Ovary (tissue), 7 donors: ENCODE measurements at regions not wholly inside any gene's neighbourhood (a gene's known extent, or its start where the extent isn't known, plus 50 kb on each side); places are given as distances from the start of the nearest gene placed in this dataset.
A peak's percentile ranks its signal among the peaks of the same experiment; 100 is the strongest.

Experiments used
- DNase-seq, 5 donors: peaks; one replicate each; pipeline ENCODE4 v3.0.0-alpha.2; 2019 to 2020
- H3K27ac ChIP-seq, 2 donors: fragments of 200-600 bp; one replicate each; pipeline versions ENCODE4 v1.5.1 to v1.8.0; 2019 to 2022
- H3K27me3 ChIP-seq: fragments of 200-600 bp; one replicate; pipeline ENCODE4 v1.8.0; 2022
- H3K36me3 ChIP-seq: fragments of 200-600 bp; sonication (generic); one replicate; pipeline ENCODE4 v1.5.1; 2019
- H3K4me1 ChIP-seq: one replicate; pipeline ENCODE4 v1.8.1; 2013; ENCODE audit warnings: mild to moderate bottlenecking, moderate library complexity; ENCODE audit not compliant: insufficient read depth
- H3K4me3 ChIP-seq: fragments of 200-600 bp; sonication (generic); one replicate; pipeline ENCODE4 v1.5.1; 2017
- H3K9me3 ChIP-seq, 2 donors: fragments of 200-600 bp in 1 of 2; sonication (generic) in 1 of 2; one replicate each; pipeline versions ENCODE4 v1.5.1 to v1.8.1; 2013 to 2019; ENCODE audit warnings: mild to moderate bottlenecking in 1 of 2, moderate library complexity in 1 of 2
- EP300 ChIP-seq: sonication (generic); formaldehyde crosslinking; IDR thresholded peaks from one replicate; pipeline ENCODE4 v1.6.1; 2017; ENCODE audit warnings: antibody characterized with exemption
- POLR2A ChIP-seq: fragments of 450-650 bp; IDR thresholded peaks from one replicate; pipeline ENCODE4 v1.6.1; 2017; ENCODE audit warnings: antibody characterized with exemption, mild to moderate bottlenecking, moderate library complexity
- WGBS, 3 donors: extraction: QIAGEN DNeasy Blood & Tissue Kit in 1 of 3; methylation state at CpG; one replicate each; pipeline versions ENCODE4 v1.1.5 to v1.1.7; 2013 to 2017; 5-methylcytosine and 5-hydroxymethylcytosine counted together
- intact Hi-C, 4 donors: fragments of 100-400 bp; cut with DNase I; formaldehyde crosslinking; loops; one replicate each; pipeline versions ENCODE4 v1.11.0 to v1.15.1; 2022 to 2023
- TF ChIP-seq, protein P1 (sequence below), 3 donors: fragments of 450-650 bp in 2 of 3; fragments of 200-600 bp in 1 of 3; IDR thresholded peaks; one replicate each; pipeline versions ENCODE4 v1.5.1 to v1.8.0; 2016 to 2022; ENCODE audit warnings: antibody characterized with exemption in 3 of 3, mild to moderate bottlenecking in 1 of 3
- donor health status: DM: no; HTN: no; CAD: no; lungs with moderate emphysema.
- donor health status: DM: no; HTN: no; CAD: no.
- donor health status: Bipolar disorder and iron deficiency.
- donor health status: DM: no; HTN: no; CAD: no.
- donor health status: DM: yes; HTN: yes; CAD: no.

DNA sequence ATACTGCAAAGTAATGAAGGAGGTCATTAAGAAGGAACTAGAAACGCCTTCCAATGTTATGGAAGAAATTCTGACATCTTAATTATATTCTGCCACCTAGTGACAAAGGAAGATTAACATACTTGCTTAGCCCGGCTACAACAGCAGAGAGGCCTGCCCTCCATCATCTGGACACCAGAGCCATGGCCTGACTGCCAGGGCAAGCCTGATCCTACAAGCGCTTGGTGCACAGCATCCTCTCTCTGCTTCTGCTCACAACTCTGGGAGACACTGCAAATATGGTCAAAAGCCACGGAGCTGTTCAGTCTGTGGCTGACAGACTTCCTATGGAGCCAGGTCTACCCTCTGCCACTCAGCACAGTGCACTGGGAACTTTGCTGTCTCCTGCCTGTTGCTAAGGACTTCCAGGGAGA lies 87.3 kb upstream of the SLC44A1 start:
- 5 to 8% (median 5%) methylated on average over 4 of the region's 4 CpGs for whole genome bisulfite sequencing, 3 donors
- intact Hi-C loops = loop anchor here (5.0 to 10.0 kb wide), 6 partner anchors 182 to 295 kb away; partner anchors contain the start of gene ABCA1 (in 2 of the 4)
- DNase-seq = peak; percentile 46 to 53 (median 50)

DNA sequence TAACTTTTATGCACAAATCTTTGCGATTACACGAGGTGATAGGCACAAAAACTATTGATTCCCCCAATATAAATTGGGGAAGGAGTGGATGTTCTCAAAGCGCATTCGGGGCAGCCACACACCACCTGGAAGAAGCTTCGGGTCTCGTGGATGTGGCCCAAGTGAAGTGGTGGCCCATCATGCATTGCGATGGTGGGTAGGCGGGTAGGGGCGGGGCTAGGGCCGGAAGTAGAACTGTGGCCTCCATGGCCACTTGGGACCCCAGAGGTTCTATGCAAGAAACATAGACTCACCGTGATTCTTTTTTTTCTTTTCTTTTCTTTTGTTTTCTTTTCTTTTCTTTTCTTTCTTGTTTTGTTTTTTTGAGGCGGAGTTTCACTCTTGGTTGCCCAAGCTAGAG lies 86.4 kb upstream of the SLC44A1 start:
- no peak for DNase-seq
- no peak for TF ChIP-seq POLR2A
- no peak for TF ChIP-seq EP300
- TF ChIP-seq, protein P1, sequence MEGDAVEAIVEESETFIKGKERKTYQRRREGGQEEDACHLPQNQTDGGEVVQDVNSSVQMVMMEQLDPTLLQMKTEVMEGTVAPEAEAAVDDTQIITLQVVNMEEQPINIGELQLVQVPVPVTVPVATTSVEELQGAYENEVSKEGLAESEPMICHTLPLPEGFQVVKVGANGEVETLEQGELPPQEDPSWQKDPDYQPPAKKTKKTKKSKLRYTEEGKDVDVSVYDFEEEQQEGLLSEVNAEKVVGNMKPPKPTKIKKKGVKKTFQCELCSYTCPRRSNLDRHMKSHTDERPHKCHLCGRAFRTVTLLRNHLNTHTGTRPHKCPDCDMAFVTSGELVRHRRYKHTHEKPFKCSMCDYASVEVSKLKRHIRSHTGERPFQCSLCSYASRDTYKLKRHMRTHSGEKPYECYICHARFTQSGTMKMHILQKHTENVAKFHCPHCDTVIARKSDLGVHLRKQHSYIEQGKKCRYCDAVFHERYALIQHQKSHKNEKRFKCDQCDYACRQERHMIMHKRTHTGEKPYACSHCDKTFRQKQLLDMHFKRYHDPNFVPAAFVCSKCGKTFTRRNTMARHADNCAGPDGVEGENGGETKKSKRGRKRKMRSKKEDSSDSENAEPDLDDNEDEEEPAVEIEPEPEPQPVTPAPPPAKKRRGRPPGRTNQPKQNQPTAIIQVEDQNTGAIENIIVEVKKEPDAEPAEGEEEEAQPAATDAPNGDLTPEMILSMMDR (IDR thresholded peaks at IDR 0.05) = no peak
- no peaks in the 10 kb centered on the region for H3K27me3 ChIP-seq
- H3K4me1 ChIP-seq = no peaks in the 10 kb centered on the region
- no peaks in the 10 kb centered on the region for H3K9me3 ChIP-seq
- H3K27ac ChIP-seq = no peak overlapping the region
- WGBS, 3 donors = 89 to 93% (median 90%) methylated on average over 12 of the region's 12 CpGs
- H3K4me3 ChIP-seq = no peak overlapping the region
- H3K36me3 ChIP-seq = no peaks in the 10 kb centered on the region
- intact Hi-C loops = loop anchor here (5.0 to 10.0 kb wide), 6 partner anchors 183 to 296 kb away; partner anchors contain the start of gene ABCA1 (in 2 of the 4)

More for the DNA sequence above, 87.3 kb upstream of the SLC44A1 start:
- TF ChIP-seq, protein P1 (IDR thresholded peaks at IDR 0.05) = peak in 2 of 3 donors; percentile 53 to 58
- no peak for TF ChIP-seq EP300
- Histone ChIP-seq H3K9me3 (no peaks in the 10 kb centered on the region), H3K27ac (no peak overlapping the region), H3K4me3 (no peak overlapping the region), H3K27me3 (no peaks in the 10 kb centered on the region), H3K4me1 (no peaks in the 10 kb centered on the region), H3K36me3 (no peaks in the 10 kb centered on the region)

DNA sequence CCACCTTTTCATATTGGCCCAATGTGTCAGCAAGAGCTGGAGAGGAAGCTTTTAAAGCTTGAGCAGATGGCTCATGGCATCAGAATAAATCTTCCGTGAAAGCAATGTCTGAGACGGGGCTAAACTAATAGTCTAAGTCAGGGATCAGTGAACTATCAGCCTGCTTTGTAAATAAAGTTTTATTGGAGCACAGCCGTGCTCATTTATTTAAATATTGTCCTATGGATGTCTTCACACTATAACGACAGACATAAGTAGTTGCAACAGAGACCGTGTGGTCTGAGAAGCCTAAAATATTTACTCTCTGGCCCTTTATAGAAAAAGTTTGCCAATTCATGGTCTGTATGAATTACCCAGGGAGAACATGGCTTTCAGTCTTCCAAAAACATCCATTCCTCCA lies 85.6 kb upstream of the SLC44A1 start:
- TF ChIP-seq POLR2A (no peak), EP300 (no peak)
- TF ChIP-seq, protein P1 (IDR thresholded peaks at IDR 0.05) = no peak
- no peaks in the 10 kb centered on the region for H3K4me1 ChIP-seq
- H3K9me3 ChIP-seq = no peaks in the 10 kb centered on the region
- DNase-seq = no peak
- H3K36me3 ChIP-seq = no peaks in the 10 kb centered on the region
- H3K4me3 ChIP-seq = no peak overlapping the region
- H3K27me3 ChIP-seq = no peaks in the 10 kb centered on the region
- WGBS, 3 donors = 73 to 80% (median 77%) methylated on average over 5 of the region's 5 CpGs
- intact Hi-C loops = loop anchor here (5.0 to 10.0 kb wide), 6 partner anchors 184 to 297 kb away; partner anchors contain the start of gene ABCA1 (in 2 of the 4)
- no peak overlapping the region for H3K27ac ChIP-seq

DNA sequence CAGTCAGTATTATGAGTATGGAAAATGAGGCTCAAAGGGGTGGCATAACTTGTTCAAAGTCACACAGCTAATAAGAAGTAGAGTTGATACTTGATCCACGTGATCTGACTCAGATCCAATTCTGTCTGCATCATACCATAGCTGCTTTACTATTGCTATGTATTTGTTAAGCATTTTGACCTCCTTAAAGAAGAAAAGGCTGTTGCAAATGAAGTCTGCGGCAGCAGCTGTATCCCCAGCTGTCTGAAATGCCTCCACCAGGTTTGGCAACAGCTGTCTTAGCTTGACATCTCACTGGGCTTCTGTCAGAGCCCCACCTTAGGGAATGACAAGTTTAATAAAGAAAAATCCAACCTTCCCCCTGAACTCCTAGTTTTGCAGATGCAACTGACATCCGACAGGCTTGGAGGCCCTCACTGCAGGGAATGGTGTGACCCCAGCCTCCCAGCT lies 75.6 kb upstream of the SLC44A1 start:
- TF ChIP-seq, protein P1 (IDR thresholded peaks at IDR 0.05) = no peak
- no peak for TF ChIP-seq EP300
- TF ChIP-seq POLR2A = no peak
- intact Hi-C loops = no loop called here

More for the DNA sequence above, 75.6 kb upstream of the SLC44A1 start:
- Histone ChIP-seq H3K4me1 (no peaks in the 10 kb centered on the region), H3K9me3 (no peaks in the 10 kb centered on the region), H3K36me3 (no peaks in the 10 kb centered on the region), H3K4me3 (no peak overlapping the region), H3K27ac (no peak overlapping the region), H3K27me3 (no peaks in the 10 kb centered on the region)
- WGBS, 3 donors = 41 to 69% (median 55%) methylated on average over 3 of the region's 3 CpGs
- no peak for DNase-seq
